ENCODE measurements at regions not wholly inside any gene's neighbourhood (a gene's known extent, or its start where the extent isn't known, plus 50 kb on each side); places are given as distances from the start of the nearest gene placed in this dataset.

DNA sequence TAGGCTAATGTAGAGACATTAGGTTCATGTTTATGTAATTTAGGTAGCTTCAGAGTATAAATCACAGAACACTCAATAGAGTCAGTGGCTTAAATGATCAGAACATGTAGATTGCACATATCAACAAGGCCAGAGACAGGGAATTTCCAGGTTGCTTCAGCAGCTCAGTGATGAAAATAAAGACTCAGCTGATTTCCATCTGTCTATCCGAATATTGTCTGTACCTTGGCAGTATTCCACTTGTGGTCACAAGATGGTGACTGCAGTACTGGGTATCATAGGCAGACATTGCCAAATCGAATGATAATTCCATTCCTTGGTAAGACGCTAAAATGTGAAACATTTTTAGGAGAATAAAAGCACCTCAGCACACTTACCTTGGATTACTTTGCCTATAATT lies 702.2 kb downstream of the MAT2B start:
- TF ChIP-seq, protein P1, sequence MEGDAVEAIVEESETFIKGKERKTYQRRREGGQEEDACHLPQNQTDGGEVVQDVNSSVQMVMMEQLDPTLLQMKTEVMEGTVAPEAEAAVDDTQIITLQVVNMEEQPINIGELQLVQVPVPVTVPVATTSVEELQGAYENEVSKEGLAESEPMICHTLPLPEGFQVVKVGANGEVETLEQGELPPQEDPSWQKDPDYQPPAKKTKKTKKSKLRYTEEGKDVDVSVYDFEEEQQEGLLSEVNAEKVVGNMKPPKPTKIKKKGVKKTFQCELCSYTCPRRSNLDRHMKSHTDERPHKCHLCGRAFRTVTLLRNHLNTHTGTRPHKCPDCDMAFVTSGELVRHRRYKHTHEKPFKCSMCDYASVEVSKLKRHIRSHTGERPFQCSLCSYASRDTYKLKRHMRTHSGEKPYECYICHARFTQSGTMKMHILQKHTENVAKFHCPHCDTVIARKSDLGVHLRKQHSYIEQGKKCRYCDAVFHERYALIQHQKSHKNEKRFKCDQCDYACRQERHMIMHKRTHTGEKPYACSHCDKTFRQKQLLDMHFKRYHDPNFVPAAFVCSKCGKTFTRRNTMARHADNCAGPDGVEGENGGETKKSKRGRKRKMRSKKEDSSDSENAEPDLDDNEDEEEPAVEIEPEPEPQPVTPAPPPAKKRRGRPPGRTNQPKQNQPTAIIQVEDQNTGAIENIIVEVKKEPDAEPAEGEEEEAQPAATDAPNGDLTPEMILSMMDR (optimal IDR thresholded peaks at IDR 0.05 in 1 of 3, IDR thresholded peaks at IDR 0.05 in 1 of 3, conservative IDR thresholded peaks at IDR 0.05 in 1 of 3; ENCODE audit: extremely low read depth in 1 of 3, insufficient read depth in 2 of 3, low read length in 3 of 3), result no peak
- no peak for TF ChIP-seq EZH2 (IDR thresholded peaks at IDR 0.05; ENCODE audit: low read length)

Data from keratinocyte (primary cell).